Progenitor cell of endocrine pancreas (in vitro differentiated cells): ENCODE measurements at regions not wholly inside any gene's neighbourhood (a gene's known extent, or its start where the extent isn't known, plus 50 kb on each side); places are given as distances from the start of the nearest gene placed in this dataset.

ENCODE experiments used
- DNase-seq: peaks from one replicate; pipeline ENCODE4 v3.0.0; 2021; ENCODE audit warnings: low spot score; ENCODE audit not compliant: unreplicated experiment
- H3K27ac Mint-ChIP-seq: 2 replicates; pipeline ENCODE4 v1.8.0; 2021; ENCODE audit warnings: mild to moderate bottlenecking, moderate library complexity, mixed read lengths
- H3K27me3 Mint-ChIP-seq: 2 replicates; pipeline ENCODE4 v1.8.0; 2021; ENCODE audit warnings: mixed read lengths
- H3K36me3 Mint-ChIP-seq: 2 replicates; pipeline ENCODE4 v1.8.0; 2022; ENCODE audit warnings: mixed read lengths; ENCODE audit not compliant: insufficient read depth
- H3K4me1 Mint-ChIP-seq: 2 replicates; pipeline ENCODE4 v1.8.0; 2021; ENCODE audit warnings: low read depth, mixed read lengths
- H3K4me3 Mint-ChIP-seq: 2 replicates; pipeline ENCODE4 v1.8.0; 2021; ENCODE audit warnings: low read depth, mild to moderate bottlenecking, moderate library complexity, mixed read lengths
- H3K9me3 Mint-ChIP-seq: 2 replicates; pipeline ENCODE4 v1.8.0; 2021; ENCODE audit warnings: low read depth, mixed read lengths
- CTCF ChIP-seq: fragments of 200-600 bp; sonication (generic); IDR thresholded peaks from one replicate; pipeline ENCODE4 v1.5.0; 2021; ENCODE audit warnings: antibody characterized with exemption, mild to moderate bottlenecking; ENCODE audit not compliant: unreplicated experiment

- no peaks in the 10 kb centered on the region for H3K4me1 Mint-ChIP-seq
- no peak for DNase-seq
- peaks cover 4% of the 10 kb centered on the region for H3K9me3 Mint-ChIP-seq
- TF ChIP-seq CTCF = no peak
- H3K27me3 Mint-ChIP-seq = no peaks in the 10 kb centered on the region
- no peak overlapping the region for H3K4me3 Mint-ChIP-seq
- no peaks in the 10 kb centered on the region for H3K36me3 Mint-ChIP-seq
- H3K27ac Mint-ChIP-seq = no peak overlapping the region
Measured at GRCh38 chr9:30964332-30964731, 1420.1 kb upstream of the ACO1 start.

GRCh38 chr9:30967476-30967875 lies 1417.0 kb upstream of the ACO1 start:
- H3K9me3 Mint-ChIP-seq = peaks cover 2% of the 10 kb centered on the region
- no peaks in the 10 kb centered on the region for H3K27me3 Mint-ChIP-seq
- no peak for DNase-seq
- H3K27ac Mint-ChIP-seq = no peak overlapping the region
- H3K4me3 Mint-ChIP-seq = no peak overlapping the region
- no peaks in the 10 kb centered on the region for H3K4me1 Mint-ChIP-seq
- TF ChIP-seq CTCF = no peak
- no peaks in the 10 kb centered on the region for H3K36me3 Mint-ChIP-seq

- H3K4me3 Mint-ChIP-seq = no peak overlapping the region
- TF ChIP-seq CTCF = no peak
- H3K36me3 Mint-ChIP-seq = no peaks in the 10 kb centered on the region
- no peaks in the 10 kb centered on the region for H3K9me3 Mint-ChIP-seq
- no peaks in the 10 kb centered on the region for H3K27me3 Mint-ChIP-seq
- no peak overlapping the region for H3K27ac Mint-ChIP-seq
- no peak for DNase-seq
- no peaks in the 10 kb centered on the region for H3K4me1 Mint-ChIP-seq
Measured at GRCh38 chr9:30970186-30970585, 1414.3 kb upstream of the ACO1 start.

GRCh38 chr9:30970812-30971211 lies 1413.6 kb upstream of the ACO1 start:
- H3K9me3 Mint-ChIP-seq = no peaks in the 10 kb centered on the region
- H3K4me1 Mint-ChIP-seq = no peaks in the 10 kb centered on the region
- no peak for TF ChIP-seq CTCF

GRCh38 chr9:30972654-30973053 lies 1411.8 kb upstream of the ACO1 start:
- Mint-ChIP-seq H3K36me3 (no peaks in the 10 kb centered on the region), H3K9me3 (no peaks in the 10 kb centered on the region), H3K4me3 (no peak overlapping the region), H3K4me1 (no peaks in the 10 kb centered on the region), H3K27ac (no peak overlapping the region), H3K27me3 (no peaks in the 10 kb centered on the region)
- no peak for DNase-seq
- TF ChIP-seq CTCF = no peak

More at GRCh38 chr9:30970812-30971211, 1413.6 kb upstream of the ACO1 start:
- no peaks in the 10 kb centered on the region for H3K27me3 Mint-ChIP-seq
- no peaks in the 10 kb centered on the region for H3K36me3 Mint-ChIP-seq
- H3K4me3 Mint-ChIP-seq = no peak overlapping the region
- DNase-seq = no peak
- no peak overlapping the region for H3K27ac Mint-ChIP-seq
